GM19035 (cell line): ENCODE measurements at regions not wholly inside any gene's neighbourhood (a gene's known extent, or its start where the extent isn't known, plus 50 kb on each side); places are given as distances from the start of the nearest gene placed in this dataset.

ENCODE experiments used
- ATAC-seq: cut with Tn5 transposase; IDR thresholded peaks from one replicate; pipeline ENCODE4 v1.9.1; 2021; ENCODE audit not compliant: unreplicated experiment

GRCh38 chr1:208885060-208885459 is 640.9 kb upstream of the PLXNA2 start:
- no peak for ATAC-seq

GRCh38 chr1:208885650-208886049 is 641.5 kb upstream of the PLXNA2 start:
- no peak for ATAC-seq

- ATAC-seq: no peak
Measured at GRCh38 chr1:208888376-208888775, 644.2 kb upstream of the PLXNA2 start.

- no peak for ATAC-seq
Measured at GRCh38 chr1:208892147-208892546, 648.0 kb upstream of the PLXNA2 start.

GRCh38 chr1:208893251-208893650 is 649.1 kb upstream of the PLXNA2 start:
- ATAC-seq: no peak

- no peak for ATAC-seq
Measured at GRCh38 chr1:208895181-208895580, 651.0 kb upstream of the PLXNA2 start.

- no peak for ATAC-seq
Measured at GRCh38 chr1:208895820-208896219, 651.6 kb upstream of the PLXNA2 start.

- no peak for ATAC-seq
Measured at GRCh38 chr1:208896768-208897167, 652.6 kb upstream of the PLXNA2 start.

- ATAC-seq: no peak
Measured at GRCh38 chr1:208899438-208899837, 655.3 kb upstream of the PLXNA2 start.

GRCh38 chr1:208903251-208903905 is 659.2 kb upstream of the PLXNA2 start:
- no peak for ATAC-seq

GRCh38 chr1:208907790-208908189 is 663.6 kb upstream of the PLXNA2 start:
- ATAC-seq: no peak

- ATAC-seq: no peak
Measured at GRCh38 chr1:208909011-208909984, 665.1 kb upstream of the PLXNA2 start.

GRCh38 chr1:208910161-208910560 is 666.0 kb upstream of the PLXNA2 start:
- no peak for ATAC-seq

- ATAC-seq: no peak
Measured at GRCh38 chr1:208917281-208917680, 666.2 kb upstream of the CAMK1G start.

GRCh38 chr1:208917723-208918122 is 665.8 kb upstream of the CAMK1G start:
- ATAC-seq: no peak

GRCh38 chr1:208918160-208918559 is 665.4 kb upstream of the CAMK1G start:
- ATAC-seq: no peak

- ATAC-seq: no peak
Measured at GRCh38 chr1:208919371-208919770, 664.1 kb upstream of the CAMK1G start.

- ATAC-seq: no peak
Measured at GRCh38 chr1:208921259-208921658, 662.3 kb upstream of the CAMK1G start.

GRCh38 chr1:208923456-208923855 is 660.1 kb upstream of the CAMK1G start:
- no peak for ATAC-seq

GRCh38 chr1:208923946-208924720 is 659.4 kb upstream of the CAMK1G start:
- no peak for ATAC-seq

GRCh38 chr1:208924928-208925327 is 658.6 kb upstream of the CAMK1G start:
- ATAC-seq: no peak
